ENCODE measurements at regions not wholly inside any gene's neighbourhood (a gene's known extent, or its start where the extent isn't known, plus 50 kb on each side); places are given as distances from the start of the nearest gene placed in this dataset.

GRCh38 chr6:88458662-88459061 lies 292.5 kb upstream of the CNR1 start:
- no peak for TF ChIP-seq CTCF (IDR thresholded peaks at IDR 0.05; ENCODE audit: low read depth, low read length)
- TF ChIP-seq, protein P1, sequence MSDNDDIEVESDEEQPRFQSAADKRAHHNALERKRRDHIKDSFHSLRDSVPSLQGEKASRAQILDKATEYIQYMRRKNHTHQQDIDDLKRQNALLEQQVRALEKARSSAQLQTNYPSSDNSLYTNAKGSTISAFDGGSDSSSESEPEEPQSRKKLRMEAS (IDR thresholded peaks at IDR 0.05; ENCODE audit: low read depth, low read length), result no peak
- no peak for TF ChIP-seq POLR2A (IDR thresholded peaks at IDR 0.05; ENCODE audit: extremely low read depth, insufficient read length)
- no peak for TF ChIP-seq MYC (IDR thresholded peaks at IDR 0.05; ENCODE audit: low read depth, low read length)
